Upper lobe of left lung (tissue), 4 donors: ENCODE measurements at regions not wholly inside any gene's neighbourhood (a gene's known extent, or its start where the extent isn't known, plus 50 kb on each side); places are given as distances from the start of the nearest gene placed in this dataset.

Experiments
- EP300 ChIP-seq, 4 donors: sonication (generic); formaldehyde crosslinking; IDR thresholded peaks; one replicate each; pipeline ENCODE4 v1.5.1; 2017; ENCODE audit warnings: antibody characterized with exemption in 4 of 4, control low read depth in 2 of 4
- POLR2A ChIP-seq, 4 donors: fragments of 450-650 bp; IDR thresholded peaks; one replicate each; pipeline ENCODE4 v1.5.1; 2016 to 2017; ENCODE audit warnings: antibody characterized with exemption in 4 of 4, mild to moderate bottlenecking in 2 of 4
- POLR2AphosphoS5 ChIP-seq, 2 donors: sonication (generic); formaldehyde crosslinking; IDR thresholded peaks; one replicate each; pipeline ENCODE4 v1.5.1; 2017; ENCODE audit warnings: antibody characterized with exemption in 2 of 2
- TF ChIP-seq, protein P1 (sequence below), 6 experiments: fragments of 450-650 bp in 4 of 6; fragments of 200-600 bp in 2 of 6; sonication (generic) in 2 of 6; IDR thresholded peaks; one replicate each; pipeline ENCODE4 v1.5.1; 2016 to 2019; ENCODE audit warnings: antibody characterized with exemption in 6 of 6

DNA sequence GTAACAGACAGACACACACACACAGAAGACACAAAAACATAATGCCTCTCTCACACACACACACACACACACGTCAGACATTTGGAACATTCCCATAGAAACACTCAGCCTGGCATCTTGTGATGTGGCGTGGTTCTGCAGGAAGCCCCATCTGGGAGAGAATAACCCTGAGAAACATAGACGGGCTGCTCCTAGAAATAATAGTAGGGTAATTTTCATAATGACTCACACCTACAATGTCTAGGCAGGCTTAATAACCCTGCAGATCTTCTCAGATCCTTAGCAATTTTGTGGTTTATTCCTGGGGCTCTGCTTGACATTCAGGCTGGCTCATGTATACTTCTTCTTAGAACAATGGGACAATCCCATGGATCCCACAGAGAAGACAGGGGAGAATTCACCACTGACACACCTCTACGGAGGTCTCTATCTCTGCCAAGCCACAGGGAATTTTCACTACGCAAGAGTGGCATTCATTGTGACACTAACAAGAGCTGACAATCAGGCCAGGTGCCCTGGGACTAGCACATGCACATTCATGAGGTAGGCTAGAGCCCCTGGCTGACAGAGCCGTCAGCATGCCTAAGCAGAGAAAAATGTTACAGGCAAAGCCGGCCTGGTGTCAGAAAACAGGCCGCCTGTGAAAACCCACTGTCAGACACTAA is 631.5 kb upstream of the TSPY4 start:
- TF ChIP-seq, protein P1, sequence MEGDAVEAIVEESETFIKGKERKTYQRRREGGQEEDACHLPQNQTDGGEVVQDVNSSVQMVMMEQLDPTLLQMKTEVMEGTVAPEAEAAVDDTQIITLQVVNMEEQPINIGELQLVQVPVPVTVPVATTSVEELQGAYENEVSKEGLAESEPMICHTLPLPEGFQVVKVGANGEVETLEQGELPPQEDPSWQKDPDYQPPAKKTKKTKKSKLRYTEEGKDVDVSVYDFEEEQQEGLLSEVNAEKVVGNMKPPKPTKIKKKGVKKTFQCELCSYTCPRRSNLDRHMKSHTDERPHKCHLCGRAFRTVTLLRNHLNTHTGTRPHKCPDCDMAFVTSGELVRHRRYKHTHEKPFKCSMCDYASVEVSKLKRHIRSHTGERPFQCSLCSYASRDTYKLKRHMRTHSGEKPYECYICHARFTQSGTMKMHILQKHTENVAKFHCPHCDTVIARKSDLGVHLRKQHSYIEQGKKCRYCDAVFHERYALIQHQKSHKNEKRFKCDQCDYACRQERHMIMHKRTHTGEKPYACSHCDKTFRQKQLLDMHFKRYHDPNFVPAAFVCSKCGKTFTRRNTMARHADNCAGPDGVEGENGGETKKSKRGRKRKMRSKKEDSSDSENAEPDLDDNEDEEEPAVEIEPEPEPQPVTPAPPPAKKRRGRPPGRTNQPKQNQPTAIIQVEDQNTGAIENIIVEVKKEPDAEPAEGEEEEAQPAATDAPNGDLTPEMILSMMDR (IDR thresholded peaks at IDR 0.05): no peak
- TF ChIP-seq POLR2AphosphoS5 (IDR thresholded peaks at IDR 0.05) (no peak), POLR2A (IDR thresholded peaks at IDR 0.05) (no peak), EP300 (IDR thresholded peaks at IDR 0.05) (no peak)
